GM12878 (cell line): ENCODE measurements at regions not wholly inside any gene's neighbourhood (a gene's known extent, or its start where the extent isn't known, plus 50 kb on each side); places are given as distances from the start of the nearest gene placed in this dataset.
A peak's percentile ranks its signal among the peaks of the same experiment; 100 is the strongest.

Experiments
- BCL11A ChIP-seq: IDR thresholded peaks from 2 replicates; pipeline ENCODE4 v1.6.1; 2011; ENCODE audit warnings: low read depth, low read length
- ESRRA ChIP-seq: IDR thresholded peaks from 2 replicates; pipeline ENCODE4 v1.6.1; 2012; ENCODE audit warnings: mild to moderate bottlenecking, low read length, improper control_type of control experiment
- MEF2B ChIP-seq: fragments of 450-650 bp; IDR thresholded peaks from 2 replicates; pipeline ENCODE4 v1.6.1; 2018; ENCODE audit warnings: mild to moderate bottlenecking, moderate library complexity; ENCODE audit not compliant: partially characterized antibody, poor library complexity, severe bottlenecking
- NR2C2 ChIP-seq: IDR thresholded peaks from 2 replicates; pipeline ENCODE4 v1.6.1; 2011; ENCODE audit warnings: borderline replicate concordance, low read depth; ENCODE audit not compliant: control insufficient read depth, insufficient read length
- RBBP5 ChIP-seq: fragments of 200-600 bp; sonication (generic); conservative IDR thresholded peaks from 2 replicates; pipeline ENCODE4 v1.6.1; 2016
- SIX5 ChIP-seq: IDR thresholded peaks from 2 replicates; pipeline ENCODE4 v1.6.1; 2011; ENCODE audit warnings: mild to moderate bottlenecking, low read depth, low read length, moderate library complexity; ENCODE audit not compliant: severe bottlenecking
- SMC3 ChIP-seq: IDR thresholded peaks from 2 replicates; pipeline ENCODE4 v1.6.1; 2011; ENCODE audit warnings: low read length, improper control_type of control experiment, borderline replicate concordance
- TAF1 ChIP-seq: IDR thresholded peaks from 2 replicates; pipeline ENCODE4 v1.6.1; 2011; ENCODE audit warnings: mild to moderate bottlenecking, low read depth, low read length, borderline replicate concordance
- TCF12 ChIP-seq: IDR thresholded peaks from 2 replicates; pipeline ENCODE4 v1.6.1; 2011; ENCODE audit warnings: low read depth, mild to moderate bottlenecking, low read length
- ZNF217 ChIP-seq: fragments of 450-650 bp; IDR thresholded peaks from 2 replicates; pipeline ENCODE4 v1.6.1; 2017; ENCODE audit warnings: antibody characterized with exemption, mild to moderate bottlenecking
- ZNF274 ChIP-seq: IDR thresholded peaks from one replicate; pipeline ENCODE4 v1.8.0; 2011; ENCODE audit not compliant: insufficient read length, insufficient read depth
- ZNF384 ChIP-seq: IDR thresholded peaks from 2 replicates; pipeline ENCODE4 v1.6.1; 2012; ENCODE audit warnings: low read depth, mild to moderate bottlenecking, low read length, improper control_type of control experiment, borderline replicate concordance
- TF ChIP-seq, protein P1 (sequence below): fragments of 450-650 bp; IDR thresholded peaks from 2 replicates; pipeline ENCODE4 v1.6.1; 2017; ENCODE audit warnings: antibody characterized with exemption, mild to moderate bottlenecking, moderate library complexity
- TF ChIP-seq, protein P2 (sequence below): IDR thresholded peaks from 2 replicates; pipeline ENCODE4 v1.6.1; 2012; ENCODE audit warnings: low read depth, low read length, improper control_type of control experiment
- TF ChIP-seq, protein P3 (sequence below): fragments of 450-650 bp; IDR thresholded peaks from 2 replicates; pipeline ENCODE4 v1.6.1; 2018; ENCODE audit warnings: mild to moderate bottlenecking, low read depth, moderate library complexity; ENCODE audit not compliant: partially characterized antibody
- TF ChIP-seq, protein P4 (sequence below): fragments of 450-650 bp; IDR thresholded peaks from 2 replicates; pipeline ENCODE4 v1.6.1; 2017; ENCODE audit warnings: mild to moderate bottlenecking, low read depth, inconsistent platforms; ENCODE audit not compliant: poor library complexity, severe bottlenecking
- TF ChIP-seq, protein P5 (sequence below): fragments of 450-650 bp; formaldehyde crosslinking; IDR thresholded peaks from 2 replicates; pipeline ENCODE4 v1.4.0; 2022; ENCODE audit warnings: mild to moderate bottlenecking, moderate library complexity

DNA sequence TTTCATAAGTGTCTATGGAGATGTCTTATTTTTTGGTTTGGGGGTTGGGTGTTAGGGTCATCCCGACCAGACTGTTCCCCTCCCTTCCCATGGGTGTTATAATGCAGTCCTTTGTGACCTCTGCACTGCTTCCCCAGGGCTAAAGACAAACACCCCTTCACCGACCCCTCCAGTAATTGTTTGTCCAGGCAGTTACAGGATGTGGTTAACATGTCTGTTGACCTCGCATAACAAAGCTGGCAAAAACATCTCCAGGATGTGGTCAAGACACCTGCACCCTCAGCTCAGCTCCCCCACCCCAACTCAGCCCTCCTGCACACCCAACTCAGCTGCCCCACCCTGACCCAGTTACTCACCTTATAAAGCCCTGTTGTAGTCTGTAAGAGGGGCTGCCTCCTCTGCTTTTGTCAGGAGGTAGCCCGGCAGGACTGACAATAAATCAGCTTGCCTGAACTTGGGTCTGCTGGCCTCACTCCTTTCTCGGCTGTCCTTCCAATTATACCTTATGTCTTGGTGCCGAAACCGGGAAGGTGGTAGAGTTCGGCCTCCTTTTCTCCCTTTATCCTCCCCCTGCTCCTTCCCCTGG, 102.2 kb downstream of the ZNF92 start (continued):
- TF ChIP-seq, protein P1, sequence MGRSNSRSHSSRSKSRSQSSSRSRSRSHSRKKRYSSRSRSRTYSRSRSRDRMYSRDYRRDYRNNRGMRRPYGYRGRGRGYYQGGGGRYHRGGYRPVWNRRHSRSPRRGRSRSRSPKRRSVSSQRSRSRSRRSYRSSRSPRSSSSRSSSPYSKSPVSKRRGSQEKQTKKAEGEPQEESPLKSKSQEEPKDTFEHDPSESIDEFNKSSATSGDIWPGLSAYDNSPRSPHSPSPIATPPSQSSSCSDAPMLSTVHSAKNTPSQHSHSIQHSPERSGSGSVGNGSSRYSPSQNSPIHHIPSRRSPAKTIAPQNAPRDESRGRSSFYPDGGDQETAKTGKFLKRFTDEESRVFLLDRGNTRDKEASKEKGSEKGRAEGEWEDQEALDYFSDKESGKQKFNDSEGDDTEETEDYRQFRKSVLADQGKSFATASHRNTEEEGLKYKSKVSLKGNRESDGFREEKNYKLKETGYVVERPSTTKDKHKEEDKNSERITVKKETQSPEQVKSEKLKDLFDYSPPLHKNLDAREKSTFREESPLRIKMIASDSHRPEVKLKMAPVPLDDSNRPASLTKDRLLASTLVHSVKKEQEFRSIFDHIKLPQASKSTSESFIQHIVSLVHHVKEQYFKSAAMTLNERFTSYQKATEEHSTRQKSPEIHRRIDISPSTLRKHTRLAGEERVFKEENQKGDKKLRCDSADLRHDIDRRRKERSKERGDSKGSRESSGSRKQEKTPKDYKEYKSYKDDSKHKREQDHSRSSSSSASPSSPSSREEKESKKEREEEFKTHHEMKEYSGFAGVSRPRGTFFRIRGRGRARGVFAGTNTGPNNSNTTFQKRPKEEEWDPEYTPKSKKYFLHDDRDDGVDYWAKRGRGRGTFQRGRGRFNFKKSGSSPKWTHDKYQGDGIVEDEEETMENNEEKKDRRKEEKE: no peak
- TF ChIP-seq NR2C2 (no peak), ZNF274 (no peak), TCF12 (peak; percentile 95), BCL11A (peak; percentile 3; the same call in 1 of the 2 replicates), SMC3 (no peak), MEF2B (peak; percentile 59), ZNF217 (no peak), ESRRA (no peak), ZNF384 (no peak), SIX5 (no peak), RBBP5 (no peak), TAF1 (no peak)
- TF ChIP-seq, protein P2, sequence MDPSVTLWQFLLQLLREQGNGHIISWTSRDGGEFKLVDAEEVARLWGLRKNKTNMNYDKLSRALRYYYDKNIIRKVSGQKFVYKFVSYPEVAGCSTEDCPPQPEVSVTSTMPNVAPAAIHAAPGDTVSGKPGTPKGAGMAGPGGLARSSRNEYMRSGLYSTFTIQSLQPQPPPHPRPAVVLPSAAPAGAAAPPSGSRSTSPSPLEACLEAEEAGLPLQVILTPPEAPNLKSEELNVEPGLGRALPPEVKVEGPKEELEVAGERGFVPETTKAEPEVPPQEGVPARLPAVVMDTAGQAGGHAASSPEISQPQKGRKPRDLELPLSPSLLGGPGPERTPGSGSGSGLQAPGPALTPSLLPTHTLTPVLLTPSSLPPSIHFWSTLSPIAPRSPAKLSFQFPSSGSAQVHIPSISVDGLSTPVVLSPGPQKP: no peak
- TF ChIP-seq, protein P3, sequence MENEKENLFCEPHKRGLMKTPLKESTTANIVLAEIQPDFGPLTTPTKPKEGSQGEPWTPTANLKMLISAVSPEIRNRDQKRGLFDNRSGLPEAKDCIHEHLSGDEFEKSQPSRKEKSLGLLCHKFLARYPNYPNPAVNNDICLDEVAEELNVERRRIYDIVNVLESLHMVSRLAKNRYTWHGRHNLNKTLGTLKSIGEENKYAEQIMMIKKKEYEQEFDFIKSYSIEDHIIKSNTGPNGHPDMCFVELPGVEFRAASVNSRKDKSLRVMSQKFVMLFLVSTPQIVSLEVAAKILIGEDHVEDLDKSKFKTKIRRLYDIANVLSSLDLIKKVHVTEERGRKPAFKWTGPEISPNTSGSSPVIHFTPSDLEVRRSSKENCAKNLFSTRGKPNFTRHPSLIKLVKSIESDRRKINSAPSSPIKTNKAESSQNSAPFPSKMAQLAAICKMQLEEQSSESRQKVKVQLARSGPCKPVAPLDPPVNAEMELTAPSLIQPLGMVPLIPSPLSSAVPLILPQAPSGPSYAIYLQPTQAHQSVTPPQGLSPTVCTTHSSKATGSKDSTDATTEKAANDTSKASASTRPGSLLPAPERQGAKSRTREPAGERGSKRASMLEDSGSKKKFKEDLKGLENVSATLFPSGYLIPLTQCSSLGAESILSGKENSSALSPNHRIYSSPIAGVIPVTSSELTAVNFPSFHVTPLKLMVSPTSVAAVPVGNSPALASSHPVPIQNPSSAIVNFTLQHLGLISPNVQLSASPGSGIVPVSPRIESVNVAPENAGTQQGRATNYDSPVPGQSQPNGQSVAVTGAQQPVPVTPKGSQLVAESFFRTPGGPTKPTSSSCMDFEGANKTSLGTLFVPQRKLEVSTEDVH: no peak
- TF ChIP-seq, protein P4, sequence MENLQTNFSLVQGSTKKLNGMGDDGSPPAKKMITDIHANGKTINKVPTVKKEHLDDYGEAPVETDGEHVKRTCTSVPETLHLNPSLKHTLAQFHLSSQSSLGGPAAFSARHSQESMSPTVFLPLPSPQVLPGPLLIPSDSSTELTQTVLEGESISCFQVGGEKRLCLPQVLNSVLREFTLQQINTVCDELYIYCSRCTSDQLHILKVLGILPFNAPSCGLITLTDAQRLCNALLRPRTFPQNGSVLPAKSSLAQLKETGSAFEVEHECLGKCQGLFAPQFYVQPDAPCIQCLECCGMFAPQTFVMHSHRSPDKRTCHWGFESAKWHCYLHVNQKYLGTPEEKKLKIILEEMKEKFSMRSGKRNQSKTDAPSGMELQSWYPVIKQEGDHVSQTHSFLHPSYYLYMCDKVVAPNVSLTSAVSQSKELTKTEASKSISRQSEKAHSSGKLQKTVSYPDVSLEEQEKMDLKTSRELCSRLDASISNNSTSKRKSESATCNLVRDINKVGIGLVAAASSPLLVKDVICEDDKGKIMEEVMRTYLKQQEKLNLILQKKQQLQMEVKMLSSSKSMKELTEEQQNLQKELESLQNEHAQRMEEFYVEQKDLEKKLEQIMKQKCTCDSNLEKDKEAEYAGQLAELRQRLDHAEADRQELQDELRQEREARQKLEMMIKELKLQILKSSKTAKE: peak; percentile 66
- TF ChIP-seq, protein P5, sequence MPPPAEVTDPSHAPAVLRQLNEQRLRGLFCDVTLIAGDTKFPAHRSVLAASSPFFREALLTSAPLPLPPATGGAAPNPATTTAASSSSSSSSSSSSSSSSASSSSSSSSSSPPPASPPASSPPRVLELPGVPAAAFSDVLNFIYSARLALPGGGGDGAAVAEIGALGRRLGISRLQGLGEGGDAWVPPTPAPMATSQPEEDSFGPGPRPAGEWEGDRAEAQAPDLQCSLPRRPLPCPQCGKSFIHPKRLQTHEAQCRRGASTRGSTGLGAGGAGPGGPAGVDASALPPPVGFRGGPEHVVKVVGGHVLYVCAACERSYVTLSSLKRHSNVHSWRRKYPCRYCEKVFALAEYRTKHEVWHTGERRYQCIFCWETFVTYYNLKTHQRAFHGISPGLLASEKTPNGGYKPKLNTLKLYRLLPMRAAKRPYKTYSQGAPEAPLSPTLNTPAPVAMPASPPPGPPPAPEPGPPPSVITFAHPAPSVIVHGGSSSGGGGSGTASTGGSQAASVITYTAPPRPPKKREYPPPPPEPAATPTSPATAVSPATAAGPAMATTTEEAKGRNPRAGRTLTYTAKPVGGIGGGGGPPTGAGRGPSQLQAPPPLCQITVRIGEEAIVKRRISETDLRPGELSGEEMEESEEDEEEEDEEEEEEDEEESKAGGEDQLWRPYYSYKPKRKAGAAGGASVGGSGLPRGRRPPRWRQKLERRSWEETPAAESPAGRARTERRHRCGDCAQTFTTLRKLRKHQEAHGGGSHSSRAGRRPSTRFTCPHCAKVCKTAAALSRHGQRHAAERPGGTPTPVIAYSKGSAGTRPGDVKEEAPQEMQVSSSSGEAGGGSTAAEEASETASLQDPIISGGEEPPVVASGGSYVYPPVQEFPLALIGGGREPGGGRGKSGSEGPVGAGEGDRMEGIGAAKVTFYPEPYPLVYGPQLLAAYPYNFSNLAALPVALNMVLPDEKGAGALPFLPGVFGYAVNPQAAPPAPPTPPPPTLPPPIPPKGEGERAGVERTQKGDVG (CRISPR knock-in tag): no peak
